GM23338 (cell line): ENCODE measurements at regions not wholly inside any gene's neighbourhood (a gene's known extent, or its start where the extent isn't known, plus 50 kb on each side); places are given as distances from the start of the nearest gene placed in this dataset.

Source experiments
- ATAC-seq: fragments of 200-7000 bp; cut with Tn5 transposase; 3 replicates; pipeline ENCODE4 v1.9.1; 2020
- DNase-seq: peaks from one replicate; pipeline ENCODE4 v3.0.0-alpha.2; 2015; ENCODE audit warnings: low spot score
- H2AFZ ChIP-seq: fragments of 200-600 bp; sonication (generic); 2 replicates; pipeline ENCODE4 v1.8.0; 2016; ENCODE audit warnings: antibody characterized with exemption, mild to moderate bottlenecking, moderate library complexity
- H3F3A ChIP-seq: fragments of 200-600 bp; sonication (generic); replicated peaks from 2 replicates; pipeline ENCODE4 v1.8.0; 2017; ENCODE audit warnings: antibody characterized with exemption, mixed run types, low read depth
- H3K27ac ChIP-seq: fragments of 200-600 bp; sonication (generic); 2 replicates; pipeline ENCODE4 v1.6.1; 2016; ENCODE audit warnings: low read depth
- H3K27me3 ChIP-seq: fragments of 200-600 bp; sonication (generic); 2 replicates; pipeline ENCODE4 v1.8.0; 2016; ENCODE audit warnings: mild to moderate bottlenecking, mixed run types, moderate library complexity; ENCODE audit not compliant: insufficient read depth
- H3K36me3 ChIP-seq: fragments of 200-600 bp; sonication (generic); 2 replicates; pipeline ENCODE4 v1.8.0; 2016; ENCODE audit warnings: mild to moderate bottlenecking; ENCODE audit not compliant: insufficient read depth
- H3K4me1 ChIP-seq: fragments of 200-600 bp; sonication (generic); 2 replicates; pipeline ENCODE4 v1.8.0; 2016; ENCODE audit warnings: mild to moderate bottlenecking, moderate library complexity; ENCODE audit not compliant: insufficient read depth
- H3K4me2 ChIP-seq: fragments of 200-600 bp; sonication (generic); 2 replicates; pipeline ENCODE4 v1.7.1; 2017; ENCODE audit warnings: mixed run types
- H3K4me3 ChIP-seq: fragments of 200-600 bp; sonication (generic); 2 replicates; pipeline ENCODE4 v1.6.1; 2016; ENCODE audit warnings: mixed run types
- H3K79me2 ChIP-seq: fragments of 200-600 bp; sonication (generic); replicated peaks from 2 replicates; pipeline ENCODE4 v1.8.0; 2017; ENCODE audit warnings: mild to moderate bottlenecking; ENCODE audit not compliant: insufficient read depth
- H3K9me2 ChIP-seq: fragments of 200-600 bp; sonication (generic); 2 replicates; pipeline ENCODE4 v1.8.0; 2017; ENCODE audit not compliant: insufficient read depth
- H4K20me1 ChIP-seq: fragments of 200-600 bp; sonication (generic); replicated peaks from 2 replicates; pipeline ENCODE4 v1.8.0; 2017; ENCODE audit warnings: mild to moderate bottlenecking; ENCODE audit not compliant: insufficient read depth
- H3K27ac Mint-ChIP-seq: 2 replicates; pipeline ENCODE4 v1.8.0; 2020; ENCODE audit warnings: inconsistent platforms, mild to moderate bottlenecking, moderate library complexity, mixed read lengths
- H3K27me3 Mint-ChIP-seq: 3 replicates; pipeline ENCODE4 v1.8.0; 2022; ENCODE audit warnings: low read depth, mild to moderate bottlenecking, moderate library complexity, mixed read lengths, inconsistent platforms; ENCODE audit not compliant: insufficient read depth, poor library complexity
- H3K36me3 Mint-ChIP-seq: 3 replicates; pipeline ENCODE4 v1.8.0; 2021; ENCODE audit warnings: low read depth, mild to moderate bottlenecking, inconsistent platforms, moderate library complexity, mixed read lengths
- H3K4me1 Mint-ChIP-seq: 3 replicates; pipeline ENCODE4 v1.8.0; 2020; ENCODE audit warnings: mild to moderate bottlenecking, inconsistent platforms, mixed read lengths
- H3K4me3 Mint-ChIP-seq: 3 replicates; pipeline ENCODE4 v1.8.0; 2021; ENCODE audit warnings: moderate library complexity, mild to moderate bottlenecking, inconsistent platforms, mixed read lengths
- H3K9me3 Mint-ChIP-seq: 3 replicates; pipeline ENCODE4 v1.8.0; 2020; ENCODE audit warnings: moderate library complexity, mild to moderate bottlenecking, inconsistent platforms, mixed read lengths
- CREB1 ChIP-seq: fragments of 250-450 bp; sonication (Bioruptor Pico); IDR thresholded peaks from 2 replicates; pipeline ENCODE4 v1.5.0; 2020; ENCODE audit warnings: low read depth, mild to moderate bottlenecking, moderate library complexity
- CTCF ChIP-seq, 2 experiments: fragments of 200-600 bp in 1 of 2; sonication (generic) in 1 of 2; conservative IDR thresholded peaks; 2 replicates each; pipeline versions ENCODE4 v1.5.1 to v1.6.1; 2016 to 2017; ENCODE audit warnings: antibody characterized with exemption in 2 of 2, low read depth in 2 of 2, mild to moderate bottlenecking in 2 of 2, moderate library complexity in 1 of 2
- ETS1 ChIP-seq: IDR thresholded peaks from 2 replicates; pipeline ENCODE4 v1.6.1; 2016; ENCODE audit warnings: antibody characterized with exemption
- EZH2 ChIP-seq: fragments of 200-600 bp; sonication (generic); IDR thresholded peaks from one replicate; pipeline ENCODE4 v1.8.0; 2017; ENCODE audit warnings: antibody characterized with exemption, mild to moderate bottlenecking, low read depth; ENCODE audit not compliant: unreplicated experiment
- EZH2phosphoT487 ChIP-seq: fragments of 200-600 bp; sonication (generic); IDR thresholded peaks from one replicate; pipeline ENCODE4 v1.8.1; 2018; ENCODE audit warnings: antibody characterized with exemption; ENCODE audit not compliant: unreplicated experiment
- JUNB ChIP-seq: IDR thresholded peaks from one replicate; pipeline ENCODE4 v1.6.1; 2016; ENCODE audit warnings: antibody characterized with exemption; ENCODE audit not compliant: unreplicated experiment
- NANOG ChIP-seq: IDR thresholded peaks from 2 replicates; pipeline ENCODE4 v1.6.1; 2016; ENCODE audit warnings: antibody characterized with exemption, borderline replicate concordance
- POLR2AphosphoS5 ChIP-seq: IDR thresholded peaks from 2 replicates; pipeline ENCODE4 v1.6.1; 2016; ENCODE audit warnings: antibody characterized with exemption, low read depth
- REST ChIP-seq: IDR thresholded peaks from one replicate; pipeline ENCODE4 v1.6.1; 2018; ENCODE audit warnings: antibody characterized with exemption; ENCODE audit not compliant: unreplicated experiment
- STAT1 ChIP-seq: IDR thresholded peaks from one replicate; pipeline ENCODE4 v1.6.1; 2016; ENCODE audit warnings: antibody characterized with exemption; ENCODE audit not compliant: unreplicated experiment
- ZNF114 ChIP-seq: fragments of 250-450 bp; sonication (Bioruptor Pico); IDR thresholded peaks from 2 replicates; pipeline ENCODE4 v1.5.0; 2020; ENCODE audit warnings: mild to moderate bottlenecking, moderate library complexity
- ZNF331 ChIP-seq: fragments of 250-450 bp; sonication (Bioruptor Pico); IDR thresholded peaks from 2 replicates; pipeline ENCODE4 v1.5.0; 2020; ENCODE audit warnings: low read depth, mild to moderate bottlenecking, moderate library complexity
- ZNF462 ChIP-seq: fragments of 250-450 bp; sonication (Bioruptor Pico); IDR thresholded peaks from 2 replicates; pipeline ENCODE4 v1.5.0; 2020; ENCODE audit warnings: mild to moderate bottlenecking, moderate library complexity

GRCh38 chr3:177516158-177517011 is 319.1 kb upstream of the TBL1XR1 start:
- H3K27me3 Mint-ChIP-seq = no peaks in the 10 kb centered on the region
- DNase-seq (peak; percentile 17), ATAC-seq (peak; percentile 43)
- Histone ChIP-seq H3K9me2 (peaks cover 7% of the 10 kb centered on the region; the same call in 1 of the 2 replicates), H3K36me3 (no peaks in the 10 kb centered on the region), H2AFZ (peak overlapping the region; percentile 82; the same call in 1 of the 2 replicates), H3K4me1 (peaks cover 6% of the 10 kb centered on the region), H3K4me3 (no peak overlapping the region), H3F3A (no peaks in the 10 kb centered on the region), H3K27ac (no peak overlapping the region; the same call in 1 of the 2 replicates), H3K4me2 (no peak overlapping the region), H4K20me1 (no peaks in the 10 kb centered on the region), H3K27me3 (no peaks in the 10 kb centered on the region), H3K79me2 (no peaks in the 10 kb centered on the region)
- peaks cover 13% of the 10 kb centered on the region for H3K4me1 Mint-ChIP-seq
- H3K9me3 Mint-ChIP-seq = no peaks in the 10 kb centered on the region
- no peaks in the 10 kb centered on the region for H3K36me3 Mint-ChIP-seq
- TF ChIP-seq ZNF331 = no peak
- TF ChIP-seq REST = no peak
- TF ChIP-seq CREB1 (CRISPR knock-in tag) = no peak
- TF ChIP-seq ZNF462 (CRISPR knock-in tag) = no peak
- no peak for TF ChIP-seq EZH2phosphoT487
- no peak for TF ChIP-seq STAT1
- no peak for TF ChIP-seq EZH2
- TF ChIP-seq POLR2AphosphoS5 = no peak
- no peak for TF ChIP-seq JUNB
- TF ChIP-seq NANOG = no peak
- TF ChIP-seq CTCF (conservative IDR thresholded peaks at IDR 0.05; ENCODE audit: low read depth in 2 of 2) = no peak
- no peak for TF ChIP-seq ETS1
- TF ChIP-seq ZNF114 (CRISPR knock-in tag) = no peak
- H3K27ac Mint-ChIP-seq = no peak overlapping the region; the same call in 1 of the 2 replicates
- H3K4me3 Mint-ChIP-seq = no peak overlapping the region
